SK-N-SH (cell line): ENCODE measurements at regions not wholly inside any gene's neighbourhood (a gene's known extent, or its start where the extent isn't known, plus 50 kb on each side); places are given as distances from the start of the nearest gene placed in this dataset.

Experiments
- CTCF ChIA-PET: fragments of 300-600, 350-600 bp; formaldehyde crosslinking; extraction: SDS; loops from one replicate; lab custom pipeline; 2021; lab: Yijun Ruan, JAX
- POLR2A ChIA-PET: fragments of 350-600 bp; sonication (Branson Sonifier 250); formaldehyde crosslinking; extraction: SDS; loops from one replicate; lab custom pipeline; 2020; ENCODE audit warnings: antibody characterized with exemption, inconsistent platforms; lab: Yijun Ruan, JAX
- DNase-seq: peaks from one replicate; pipeline ENCODE4 v3.0.0; 2012
- H2AFZ ChIP-seq: fragments of 200-600 bp; sonication (generic); 2 replicates; pipeline ENCODE4 v1.8.1; 2016; ENCODE audit warnings: antibody characterized with exemption, mild to moderate bottlenecking, low read depth
- H3F3A ChIP-seq: fragments of 200-600 bp; sonication (generic); replicated peaks from 2 replicates; pipeline ENCODE3; 2016; ENCODE audit warnings: antibody characterized with exemption, mild to moderate bottlenecking; ENCODE audit not compliant: insufficient read depth
- H3K27ac ChIP-seq, 2 experiments: fragments of 200-500 bp in 1 of 2; fragments of 200-600 bp in 1 of 2; sonication (Bioruptor generic) in 1 of 2; sonication (generic), shearing (Covaris generic) in 1 of 2; 2 replicates each; pipeline versions ENCODE4 v1.5.1 to v1.6.1; 2014 to 2016; ENCODE audit warnings: low read depth in 2 of 2, inconsistent platforms in 1 of 2, low read length in 1 of 2, mild to moderate bottlenecking in 1 of 2, mixed read lengths in 1 of 2
- H3K27me3 ChIP-seq: fragments of 200-600 bp; sonication (generic), shearing (Covaris generic); 2 replicates; pipeline ENCODE4 v1.6.1; 2016; ENCODE audit warnings: mixed run types; ENCODE audit not compliant: insufficient read depth
- H3K36me3 ChIP-seq, 2 experiments: fragments of 200-500 bp in 1 of 2; fragments of 200-600 bp in 1 of 2; sonication (Bioruptor generic) in 1 of 2; sonication (generic) in 1 of 2; replicated peaks in 1 of 2; 2 replicates each; pipeline versions ENCODE3 to v1.5.1; 2014 to 2016; ENCODE audit warnings: low read length in 1 of 2, mild to moderate bottlenecking in 1 of 2; ENCODE audit not compliant: insufficient read depth in 2 of 2, control insufficient read depth in 1 of 2
- H3K4me1 ChIP-seq, 2 experiments: fragments of 200-500 bp in 1 of 2; fragments of 200-600 bp in 1 of 2; sonication (Bioruptor generic) in 1 of 2; sonication (generic), shearing (Covaris generic) in 1 of 2; 2 replicates each; pipeline versions ENCODE4 v1.5.1 to v1.6.1; 2014 to 2016; ENCODE audit warnings: low read depth in 1 of 2, low read length in 1 of 2, mixed run types in 1 of 2; ENCODE audit not compliant: insufficient read depth in 2 of 2, control insufficient read depth in 1 of 2
- H3K4me2 ChIP-seq: fragments of 200-600 bp; sonication (generic), shearing (Covaris generic); 2 replicates; pipeline ENCODE4 v1.6.1; 2017; ENCODE audit warnings: mixed run types
- H3K4me3 ChIP-seq, 2 experiments: fragments of 200-500 bp in 1 of 2; fragments of 200-600 bp in 1 of 2; sonication (Bioruptor generic) in 1 of 2; sonication (generic), shearing (Covaris generic) in 1 of 2; 2 replicates each; pipeline versions ENCODE4 v1.5.1 to v1.8.1; 2014 to 2016; ENCODE audit warnings: low read depth in 2 of 2, inconsistent platforms in 1 of 2, low read length in 1 of 2, mild to moderate bottlenecking in 1 of 2, mixed read lengths in 1 of 2, moderate library complexity in 1 of 2
- H3K79me2 ChIP-seq: fragments of 200-600 bp; sonication (generic); 2 replicates; pipeline ENCODE4 v1.8.1; 2017; ENCODE audit warnings: mild to moderate bottlenecking; ENCODE audit not compliant: insufficient read depth
- H3K9ac ChIP-seq: fragments of 200-600 bp; sonication (generic); 2 replicates; pipeline ENCODE4 v1.6.1; 2017; ENCODE audit warnings: mixed run types
- H3K9me2 ChIP-seq: fragments of 200-600 bp; sonication (generic); 2 replicates; pipeline ENCODE4 v1.6.1; 2017; ENCODE audit warnings: mixed run types
- H3K9me3 ChIP-seq: fragments of 200-600 bp; sonication (generic); 2 replicates; pipeline ENCODE4 v1.6.1; 2017; ENCODE audit warnings: mixed run types, mild to moderate bottlenecking, moderate library complexity
- H4K20me1 ChIP-seq: fragments of 200-600 bp; sonication (generic); 2 replicates; pipeline ENCODE4 v1.6.1; 2017; ENCODE audit warnings: mild to moderate bottlenecking, mixed run types; ENCODE audit not compliant: insufficient read depth
- ELF1 ChIP-seq: IDR thresholded peaks from 2 replicates; pipeline ENCODE4 v1.4.0; 2012
- EP300 ChIP-seq, 2 experiments: IDR thresholded peaks; 2 replicates each; pipeline versions ENCODE4 v1.4.0 to v1.6.1; 2012; ENCODE audit warnings: borderline replicate concordance in 1 of 2, low read depth in 1 of 2, low read length in 1 of 2
- EZH2phosphoT487 ChIP-seq: fragments of 200-600 bp; sonication (generic); IDR thresholded peaks from 2 replicates; pipeline ENCODE4 v1.6.1; 2017; ENCODE audit warnings: low read depth, mixed run types, mild to moderate bottlenecking, antibody characterized with exemption, moderate library complexity, borderline replicate concordance
- FOSL2 ChIP-seq: IDR thresholded peaks from 2 replicates; pipeline ENCODE4 v1.4.0; 2012; ENCODE audit warnings: low read depth, mild to moderate bottlenecking, moderate library complexity, borderline replicate concordance
- FOXJ3 ChIP-seq: sonication (generic); formaldehyde crosslinking; IDR thresholded peaks from 2 replicates; pipeline ENCODE4 v1.5.1; 2020; ENCODE audit warnings: mild to moderate bottlenecking, missing genetic modification reagents
- FOXM1 ChIP-seq: IDR thresholded peaks from 2 replicates; pipeline ENCODE4 v1.4.0; 2012; ENCODE audit warnings: low read depth, mild to moderate bottlenecking
- GABPA ChIP-seq: IDR thresholded peaks from 2 replicates; pipeline ENCODE4 v1.4.0; 2012; ENCODE audit warnings: low read depth, mild to moderate bottlenecking
- NFIC ChIP-seq: IDR thresholded peaks from 2 replicates; pipeline ENCODE4 v1.4.0; 2012; ENCODE audit warnings: borderline replicate concordance
- POLR2AphosphoS5 ChIP-seq: IDR thresholded peaks from 2 replicates; pipeline ENCODE4 v1.6.1; 2012; ENCODE audit warnings: low read depth, low read length
- RAD21 ChIP-seq: IDR thresholded peaks from 2 replicates; pipeline ENCODE4 v1.6.1; 2012; ENCODE audit warnings: mild to moderate bottlenecking, low read length
- RXRA ChIP-seq: IDR thresholded peaks from 2 replicates; pipeline ENCODE4 v1.4.0; 2012; ENCODE audit warnings: low read depth, mild to moderate bottlenecking, borderline replicate concordance
- SIN3A ChIP-seq: IDR thresholded peaks from 2 replicates; pipeline ENCODE4 v1.6.1; 2012; ENCODE audit warnings: low read depth, mild to moderate bottlenecking, low read length, moderate library complexity, borderline replicate concordance
- TAF1 ChIP-seq: IDR thresholded peaks from 2 replicates; pipeline ENCODE4 v1.6.1; 2012; ENCODE audit warnings: low read depth, mild to moderate bottlenecking, low read length, moderate library complexity, borderline replicate concordance
- TCF12 ChIP-seq: IDR thresholded peaks from 2 replicates; pipeline ENCODE4 v1.4.0; 2012
- TF ChIP-seq, protein P1 (sequence below): IDR thresholded peaks from 2 replicates; pipeline ENCODE4 v1.6.1; 2012; ENCODE audit warnings: mild to moderate bottlenecking, low read depth, low read length, moderate library complexity
- TF ChIP-seq, protein P2 (sequence below): fragments of 150-350 bp; IDR thresholded peaks from 2 replicates; pipeline ENCODE4 v1.6.1; 2016; ENCODE audit warnings: mild to moderate bottlenecking, low read depth, low read length
- TF ChIP-seq, protein P3 (sequence below): fragments of 150-350 bp; IDR thresholded peaks from 2 replicates; pipeline ENCODE4 v1.6.1; 2017; ENCODE audit warnings: antibody characterized with exemption, low read length, low read depth, borderline replicate concordance
- TF ChIP-seq, protein P4 (sequence below): fragments of 200-600 bp; sonication (generic); IDR thresholded peaks from 2 replicates; pipeline ENCODE4 v1.6.1; 2017; ENCODE audit warnings: antibody characterized with exemption, mild to moderate bottlenecking, moderate library complexity

DNA sequence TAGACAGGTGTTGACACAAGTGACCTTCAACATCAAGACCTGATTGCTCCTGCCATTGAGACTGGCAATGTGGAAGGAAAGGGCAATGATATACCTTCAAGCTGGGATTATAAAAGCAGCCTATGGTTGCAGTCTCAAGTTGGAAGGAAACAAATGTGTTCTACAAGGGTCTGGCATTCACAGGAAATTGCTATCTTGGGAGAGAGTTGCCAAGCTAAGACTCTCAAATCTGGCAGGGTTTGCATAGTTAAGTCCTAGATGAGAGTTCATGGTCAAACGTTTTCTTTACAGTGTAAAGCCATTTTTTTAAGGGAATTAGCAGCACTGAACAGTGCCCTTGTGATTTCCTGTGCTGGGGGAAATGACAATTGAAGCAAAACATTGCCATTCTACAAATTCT lies 546.9 kb upstream of the CFAP20DC start (continued):
- TF ChIP-seq, protein P1, sequence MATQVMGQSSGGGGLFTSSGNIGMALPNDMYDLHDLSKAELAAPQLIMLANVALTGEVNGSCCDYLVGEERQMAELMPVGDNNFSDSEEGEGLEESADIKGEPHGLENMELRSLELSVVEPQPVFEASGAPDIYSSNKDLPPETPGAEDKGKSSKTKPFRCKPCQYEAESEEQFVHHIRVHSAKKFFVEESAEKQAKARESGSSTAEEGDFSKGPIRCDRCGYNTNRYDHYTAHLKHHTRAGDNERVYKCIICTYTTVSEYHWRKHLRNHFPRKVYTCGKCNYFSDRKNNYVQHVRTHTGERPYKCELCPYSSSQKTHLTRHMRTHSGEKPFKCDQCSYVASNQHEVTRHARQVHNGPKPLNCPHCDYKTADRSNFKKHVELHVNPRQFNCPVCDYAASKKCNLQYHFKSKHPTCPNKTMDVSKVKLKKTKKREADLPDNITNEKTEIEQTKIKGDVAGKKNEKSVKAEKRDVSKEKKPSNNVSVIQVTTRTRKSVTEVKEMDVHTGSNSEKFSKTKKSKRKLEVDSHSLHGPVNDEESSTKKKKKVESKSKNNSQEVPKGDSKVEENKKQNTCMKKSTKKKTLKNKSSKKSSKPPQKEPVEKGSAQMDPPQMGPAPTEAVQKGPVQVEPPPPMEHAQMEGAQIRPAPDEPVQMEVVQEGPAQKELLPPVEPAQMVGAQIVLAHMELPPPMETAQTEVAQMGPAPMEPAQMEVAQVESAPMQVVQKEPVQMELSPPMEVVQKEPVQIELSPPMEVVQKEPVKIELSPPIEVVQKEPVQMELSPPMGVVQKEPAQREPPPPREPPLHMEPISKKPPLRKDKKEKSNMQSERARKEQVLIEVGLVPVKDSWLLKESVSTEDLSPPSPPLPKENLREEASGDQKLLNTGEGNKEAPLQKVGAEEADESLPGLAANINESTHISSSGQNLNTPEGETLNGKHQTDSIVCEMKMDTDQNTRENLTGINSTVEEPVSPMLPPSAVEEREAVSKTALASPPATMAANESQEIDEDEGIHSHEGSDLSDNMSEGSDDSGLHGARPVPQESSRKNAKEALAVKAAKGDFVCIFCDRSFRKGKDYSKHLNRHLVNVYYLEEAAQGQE, result no peak
- TF ChIP-seq EZH2phosphoT487 (no peak), FOXJ3 (no peak), FOXM1 (no peak), NFIC (no peak), TCF12 (no peak)
- TF ChIP-seq, protein P2, sequence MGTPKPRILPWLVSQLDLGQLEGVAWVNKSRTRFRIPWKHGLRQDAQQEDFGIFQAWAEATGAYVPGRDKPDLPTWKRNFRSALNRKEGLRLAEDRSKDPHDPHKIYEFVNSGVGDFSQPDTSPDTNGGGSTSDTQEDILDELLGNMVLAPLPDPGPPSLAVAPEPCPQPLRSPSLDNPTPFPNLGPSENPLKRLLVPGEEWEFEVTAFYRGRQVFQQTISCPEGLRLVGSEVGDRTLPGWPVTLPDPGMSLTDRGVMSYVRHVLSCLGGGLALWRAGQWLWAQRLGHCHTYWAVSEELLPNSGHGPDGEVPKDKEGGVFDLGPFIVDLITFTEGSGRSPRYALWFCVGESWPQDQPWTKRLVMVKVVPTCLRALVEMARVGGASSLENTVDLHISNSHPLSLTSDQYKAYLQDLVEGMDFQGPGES, result no peak
- TF ChIP-seq, protein P3, sequence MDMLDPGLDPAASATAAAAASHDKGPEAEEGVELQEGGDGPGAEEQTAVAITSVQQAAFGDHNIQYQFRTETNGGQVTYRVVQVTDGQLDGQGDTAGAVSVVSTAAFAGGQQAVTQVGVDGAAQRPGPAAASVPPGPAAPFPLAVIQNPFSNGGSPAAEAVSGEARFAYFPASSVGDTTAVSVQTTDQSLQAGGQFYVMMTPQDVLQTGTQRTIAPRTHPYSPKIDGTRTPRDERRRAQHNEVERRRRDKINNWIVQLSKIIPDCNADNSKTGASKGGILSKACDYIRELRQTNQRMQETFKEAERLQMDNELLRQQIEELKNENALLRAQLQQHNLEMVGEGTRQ, result no peak

DNA sequence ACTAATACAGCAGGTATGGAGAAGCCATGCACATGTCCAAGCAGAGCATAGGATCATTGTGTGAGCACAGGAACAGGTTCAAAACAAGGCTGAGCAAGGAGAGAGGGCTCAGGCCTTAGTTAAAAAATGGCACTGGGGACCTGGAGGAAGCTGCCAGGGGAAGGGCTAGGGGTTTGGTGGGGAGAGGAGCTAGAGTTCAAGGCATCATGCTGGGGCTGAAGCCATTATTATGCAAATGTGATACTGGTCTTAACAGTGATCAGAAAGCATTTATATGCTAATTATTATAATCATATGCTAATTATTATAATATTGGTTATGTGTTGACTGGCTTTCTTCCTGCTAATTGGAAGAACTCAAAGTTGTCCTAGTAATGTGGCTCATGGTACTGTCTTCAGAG lies 546.0 kb upstream of the CFAP20DC start:
- H3F3A ChIP-seq, result no peaks in the 10 kb centered on the region
- no peak overlapping the region for H3K4me2 ChIP-seq
- no peaks in the 10 kb centered on the region for H3K79me2 ChIP-seq
- H2AFZ ChIP-seq, result no peak overlapping the region
- H3K4me3 ChIP-seq, result no peak overlapping the region
- no peaks in the 10 kb centered on the region for H3K36me3 ChIP-seq
- no peaks in the 10 kb centered on the region for H3K4me1 ChIP-seq
- no peaks in the 10 kb centered on the region for H3K9me2 ChIP-seq
- H4K20me1 ChIP-seq, result no peaks in the 10 kb centered on the region
- ChIA-PET POLR2A (no interaction called here), CTCF (interaction anchor here (0.6 to 2.6 kb wide), 4 partner anchors 9 to 1785 kb away, joined by 3 to 10 read pairs (median 4); no protein-coding TSS in a partner anchor)
- no peak overlapping the region for H3K9ac ChIP-seq
- DNase-seq, result no peak
- no peaks in the 10 kb centered on the region for H3K9me3 ChIP-seq
- H3K27me3 ChIP-seq, result 0 out of 2 replicates have a peak, but pooled peaks cover 4% of the 10 kb centered on the region
- TF ChIP-seq POLR2AphosphoS5, result no peak
- H3K27ac ChIP-seq, result no peak overlapping the region

DNA sequence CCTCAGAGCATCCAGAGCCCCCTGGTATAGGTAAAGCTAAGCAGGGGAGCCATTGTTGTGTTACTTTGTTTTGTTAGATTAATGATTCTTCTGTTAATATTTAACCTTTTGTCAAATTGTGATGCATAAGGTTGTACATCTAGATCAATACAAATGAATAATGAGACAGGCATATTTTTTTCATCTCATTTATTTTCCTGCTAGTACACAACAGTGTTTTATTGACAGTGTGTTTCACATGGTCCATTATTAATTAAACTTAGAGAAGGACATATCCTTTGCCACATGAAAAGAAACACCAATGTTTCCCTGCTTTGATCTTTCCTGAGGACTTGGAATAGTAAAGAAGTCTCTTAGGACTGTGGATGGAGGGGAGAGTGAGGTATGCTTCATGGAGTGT lies 543.6 kb upstream of the CFAP20DC start:
- Histone ChIP-seq H3K27ac (no peak overlapping the region), H3K9me3 (no peaks in the 10 kb centered on the region), H4K20me1 (no peaks in the 10 kb centered on the region), H3K4me3 (no peak overlapping the region), H3K27me3 (no peaks in the 10 kb centered on the region)
- CTCF ChIA-PET, result interaction anchor here (1.6 kb wide), 1 partner anchor 770 kb away, joined by 3 read pairs; no protein-coding TSS in a partner anchor
- no peak for TF ChIP-seq GABPA
- no peak for TF ChIP-seq RXRA
- no peak for TF ChIP-seq FOXM1
- no peak for TF ChIP-seq SIN3A
- no peak for TF ChIP-seq ELF1
- TF ChIP-seq, protein P3, result no peak
- no peak for TF ChIP-seq EZH2phosphoT487
- TF ChIP-seq, protein P4, sequence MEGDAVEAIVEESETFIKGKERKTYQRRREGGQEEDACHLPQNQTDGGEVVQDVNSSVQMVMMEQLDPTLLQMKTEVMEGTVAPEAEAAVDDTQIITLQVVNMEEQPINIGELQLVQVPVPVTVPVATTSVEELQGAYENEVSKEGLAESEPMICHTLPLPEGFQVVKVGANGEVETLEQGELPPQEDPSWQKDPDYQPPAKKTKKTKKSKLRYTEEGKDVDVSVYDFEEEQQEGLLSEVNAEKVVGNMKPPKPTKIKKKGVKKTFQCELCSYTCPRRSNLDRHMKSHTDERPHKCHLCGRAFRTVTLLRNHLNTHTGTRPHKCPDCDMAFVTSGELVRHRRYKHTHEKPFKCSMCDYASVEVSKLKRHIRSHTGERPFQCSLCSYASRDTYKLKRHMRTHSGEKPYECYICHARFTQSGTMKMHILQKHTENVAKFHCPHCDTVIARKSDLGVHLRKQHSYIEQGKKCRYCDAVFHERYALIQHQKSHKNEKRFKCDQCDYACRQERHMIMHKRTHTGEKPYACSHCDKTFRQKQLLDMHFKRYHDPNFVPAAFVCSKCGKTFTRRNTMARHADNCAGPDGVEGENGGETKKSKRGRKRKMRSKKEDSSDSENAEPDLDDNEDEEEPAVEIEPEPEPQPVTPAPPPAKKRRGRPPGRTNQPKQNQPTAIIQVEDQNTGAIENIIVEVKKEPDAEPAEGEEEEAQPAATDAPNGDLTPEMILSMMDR, result no peak
- no peak for TF ChIP-seq FOSL2
- TF ChIP-seq RAD21, result no peak
- TF ChIP-seq TAF1, result no peak
- no peak for TF ChIP-seq EP300 (IDR thresholded peaks at IDR 0.05; ENCODE audit: borderline replicate concordance in 1 of 2, low read depth in 1 of 2, low read length in 1 of 2)
- TF ChIP-seq, all 33 proteins: peak for 0
- POLR2A ChIA-PET, result no interaction called here
- H3K79me2 ChIP-seq, result no peaks in the 10 kb centered on the region
- H3K9me2 ChIP-seq, result no peaks in the 10 kb centered on the region
- H3K9ac ChIP-seq, result no peak overlapping the region
- no peaks in the 10 kb centered on the region for H3K4me1 ChIP-seq
- H3K36me3 ChIP-seq, result no peaks in the 10 kb centered on the region
- H2AFZ ChIP-seq, result no peak overlapping the region
- H3F3A ChIP-seq, result no peaks in the 10 kb centered on the region
- no peak overlapping the region for H3K4me2 ChIP-seq
- no peak for DNase-seq
